HUES48 (cell line): ENCODE measurements at regions not wholly inside any gene's neighbourhood (a gene's known extent, or its start where the extent isn't known, plus 50 kb on each side); places are given as distances from the start of the nearest gene placed in this dataset.
"Not testable (repeated sequence)": the region's sequence is repeated elsewhere in the genome, so short reads cannot be mapped to it uniquely, and the experiment has no call there.

Source experiments
- H3K27ac ChIP-seq: one replicate; pipeline ENCODE4 v1.7.0; 2013; ENCODE audit warnings: low read depth, low read length, inconsistent platforms
- H3K27me3 ChIP-seq: 2 replicates; pipeline ENCODE4 v1.6.1; 2013; ENCODE audit warnings: mild to moderate bottlenecking, low read length; ENCODE audit not compliant: control insufficient read depth, insufficient read depth
- H3K36me3 ChIP-seq: 2 replicates; pipeline ENCODE4 v1.6.1; 2013; ENCODE audit warnings: low read length; ENCODE audit not compliant: control insufficient read depth, insufficient read depth
- H3K4me1 ChIP-seq: 2 replicates; pipeline ENCODE4 v1.6.1; 2013; ENCODE audit warnings: mild to moderate bottlenecking, low read length; ENCODE audit not compliant: control insufficient read depth, insufficient read depth
- H3K4me3 ChIP-seq: 2 replicates; pipeline ENCODE4 v1.5.1; 2013; ENCODE audit warnings: mild to moderate bottlenecking, low read depth, low read length
- H3K9ac ChIP-seq: 2 replicates; pipeline ENCODE4 v1.6.1; 2013; ENCODE audit warnings: mild to moderate bottlenecking, low read depth, low read length, moderate library complexity
- H3K9me3 ChIP-seq: 2 replicates; pipeline ENCODE4 v1.6.1; 2013; ENCODE audit warnings: low read length; ENCODE audit not compliant: control insufficient read depth, insufficient read depth

DNA sequence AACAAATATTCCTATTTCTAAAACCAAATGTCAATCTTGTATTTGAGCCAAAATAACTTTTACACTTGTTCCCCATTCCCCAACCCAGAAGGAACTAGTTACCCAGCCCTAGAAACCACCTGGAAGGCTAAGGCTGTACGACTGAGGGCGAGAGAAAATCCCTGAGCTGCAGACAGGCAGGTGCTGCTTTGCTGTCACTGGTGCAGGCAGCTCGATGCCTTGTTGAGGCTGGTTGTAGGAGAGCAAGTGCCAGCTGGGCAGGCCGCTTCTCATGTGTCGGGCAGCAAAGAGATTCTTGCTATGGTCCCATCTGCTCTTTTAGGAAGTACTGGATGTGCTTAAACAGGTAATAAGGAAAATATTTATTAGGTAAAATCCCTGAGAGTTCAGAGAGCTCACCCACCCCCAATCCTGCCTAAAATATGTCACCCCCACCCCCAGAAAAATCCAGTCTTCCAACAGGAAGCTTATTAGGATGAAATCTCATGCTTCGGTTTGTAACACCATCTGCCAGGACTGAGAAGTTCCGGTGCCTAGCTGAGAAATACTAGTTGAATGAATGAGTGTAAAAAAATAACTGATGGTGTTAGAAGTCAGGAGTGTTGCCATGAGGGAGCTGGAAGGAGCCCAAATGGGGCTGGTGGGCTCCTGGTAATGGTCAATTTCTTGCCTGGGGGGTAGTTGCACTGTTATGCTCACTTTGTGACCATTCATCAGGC, 91.1 kb upstream of the DMRT1 start:
- H3K4me1 ChIP-seq, result no peaks in the 10 kb centered on the region
- H3K27ac ChIP-seq, result no peak overlapping the region
- H3K27me3 ChIP-seq, result no peaks in the 10 kb centered on the region
- no peaks in the 10 kb centered on the region for H3K9me3 ChIP-seq
- H3K4me3 ChIP-seq, result no peak overlapping the region
- no peak overlapping the region for H3K9ac ChIP-seq
- peaks cover 5% of the 10 kb centered on the region; the same call in 1 of the 2 replicates for H3K36me3 ChIP-seq

DNA sequence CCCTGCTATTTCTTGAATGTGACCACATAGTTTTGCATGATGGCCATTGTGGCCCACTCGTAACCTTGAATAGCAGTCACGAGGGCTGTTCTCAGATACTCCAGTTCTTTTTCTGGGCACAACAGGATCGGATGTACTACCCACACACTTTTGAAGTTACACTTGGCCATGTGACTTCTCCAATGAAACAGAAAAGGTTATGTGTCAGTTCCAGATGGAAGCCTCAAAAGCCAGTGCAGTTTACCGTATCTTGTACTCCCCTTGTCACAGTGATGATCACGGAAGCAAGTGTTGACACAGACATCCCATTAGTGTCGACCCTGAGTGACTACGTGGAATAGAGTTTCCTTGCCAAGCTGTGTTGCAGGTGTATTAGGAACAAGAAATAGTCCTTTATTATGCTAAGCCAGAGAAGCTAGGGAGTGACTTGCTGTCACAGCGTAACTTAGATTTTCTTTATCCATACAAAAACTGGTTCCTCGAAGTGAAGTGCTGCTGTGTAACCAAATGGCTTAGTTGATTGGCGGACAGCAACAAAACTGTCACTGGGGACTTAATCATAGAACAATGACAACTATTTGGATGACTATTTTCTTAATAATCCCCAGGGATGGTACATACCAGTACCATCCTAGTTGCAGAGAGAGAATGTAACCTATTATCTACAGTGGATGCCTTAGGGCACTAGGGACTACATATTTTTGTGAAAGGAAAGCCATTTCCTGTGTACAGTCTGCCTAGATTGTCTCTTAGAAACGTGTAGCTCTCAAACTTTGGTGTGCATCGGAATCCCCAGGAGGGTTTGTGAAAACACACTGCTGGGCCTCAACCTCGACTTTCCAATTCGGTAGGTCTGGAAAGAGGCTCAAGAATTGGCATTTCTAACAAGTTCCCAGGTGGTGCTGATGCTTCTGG, 90.1 kb upstream of the DMRT1 start:
- Histone ChIP-seq H3K9me3 (no peaks in the 10 kb centered on the region), H3K36me3 (no peaks in the 10 kb centered on the region), H3K27me3 (no peaks in the 10 kb centered on the region), H3K4me3 (no peak overlapping the region), H3K27ac (no peak overlapping the region), H3K9ac (no peak overlapping the region), H3K4me1 (no peaks in the 10 kb centered on the region)

DNA sequence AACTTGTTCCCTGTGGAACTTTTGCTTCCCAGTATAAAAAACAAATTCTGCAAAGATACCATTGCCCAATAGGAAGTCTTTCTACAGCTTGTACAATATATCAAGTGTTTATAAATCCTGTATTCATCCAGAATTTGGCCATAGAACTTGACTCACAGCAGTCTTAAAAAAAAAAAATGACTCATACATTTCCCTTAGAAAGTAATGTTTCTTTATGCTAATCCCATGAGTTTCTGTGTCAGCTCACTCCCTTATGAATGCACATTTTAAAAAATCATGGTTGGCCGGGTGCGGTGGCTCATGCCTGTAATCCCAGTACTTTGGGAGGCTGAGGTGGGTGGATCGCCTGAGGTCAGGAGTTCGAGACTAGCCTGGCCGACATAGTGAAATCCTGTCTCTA, 89.3 kb upstream of the DMRT1 start:
- no peak overlapping the region for H3K27ac ChIP-seq
- no peaks in the 10 kb centered on the region for H3K36me3 ChIP-seq
- no peaks in the 10 kb centered on the region for H3K27me3 ChIP-seq
- no peak overlapping the region for H3K9ac ChIP-seq
- no peaks in the 10 kb centered on the region for H3K4me1 ChIP-seq
- no peak overlapping the region for H3K4me3 ChIP-seq
- H3K9me3 ChIP-seq, result no peaks in the 10 kb centered on the region

DNA sequence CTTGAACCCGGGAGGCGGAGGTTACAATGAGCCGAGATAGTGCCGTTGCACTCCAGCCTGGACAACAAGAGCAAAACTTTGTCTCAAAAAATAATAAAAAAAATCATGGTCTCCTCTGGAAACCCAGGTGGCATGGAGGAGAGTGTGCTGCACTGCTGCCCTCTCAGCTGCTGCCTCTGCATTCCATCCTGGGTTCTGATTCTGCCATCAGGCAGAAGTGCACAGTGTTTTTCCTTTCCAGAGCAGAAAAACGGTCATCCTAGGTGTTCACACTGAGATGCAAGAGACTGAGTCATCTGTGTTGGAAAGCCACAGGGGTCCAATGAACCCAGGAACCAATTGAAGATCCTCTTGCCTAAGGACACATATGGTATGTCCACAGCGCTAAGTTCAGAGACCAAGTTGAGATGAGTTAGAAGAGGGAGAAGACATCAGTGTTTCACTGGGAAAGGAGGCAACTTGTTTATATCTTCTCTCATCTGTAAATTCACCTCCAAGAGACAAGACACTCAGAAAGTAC, 88.8 kb upstream of the DMRT1 start:
- no peak overlapping the region for H3K27ac ChIP-seq
- H3K36me3 ChIP-seq, result no peaks in the 10 kb centered on the region
- no peaks in the 10 kb centered on the region for H3K9me3 ChIP-seq
- no peaks in the 10 kb centered on the region for H3K4me1 ChIP-seq
- H3K4me3 ChIP-seq, result no peak overlapping the region
- H3K9ac ChIP-seq, result no peak overlapping the region
- H3K27me3 ChIP-seq, result no peaks in the 10 kb centered on the region

DNA sequence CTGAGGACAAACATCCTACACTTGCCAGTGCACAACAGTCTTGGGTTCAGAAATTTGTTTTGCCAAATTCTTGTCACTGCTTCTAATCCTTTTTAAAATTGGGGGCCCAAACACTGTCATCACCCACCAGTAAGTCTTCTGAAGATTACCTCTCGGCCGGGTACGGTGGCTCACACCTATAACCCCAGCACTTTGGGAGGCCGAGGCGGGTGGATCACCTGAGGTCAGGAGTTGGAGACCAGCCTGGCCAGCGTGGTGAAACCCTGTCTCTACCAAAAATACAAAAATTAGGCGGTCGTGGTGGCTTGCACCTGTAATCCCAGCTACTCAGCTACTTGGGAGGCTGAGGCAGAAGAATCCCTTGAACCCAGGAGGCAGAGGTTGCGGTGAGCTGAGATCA, 87.8 kb upstream of the DMRT1 start:
- not testable (repeated sequence) for H3K27me3 ChIP-seq, H3K36me3 ChIP-seq, H3K9ac ChIP-seq, H3K27ac ChIP-seq, H3K4me1 ChIP-seq, H3K4me3 ChIP-seq, H3K9me3 ChIP-seq

DNA sequence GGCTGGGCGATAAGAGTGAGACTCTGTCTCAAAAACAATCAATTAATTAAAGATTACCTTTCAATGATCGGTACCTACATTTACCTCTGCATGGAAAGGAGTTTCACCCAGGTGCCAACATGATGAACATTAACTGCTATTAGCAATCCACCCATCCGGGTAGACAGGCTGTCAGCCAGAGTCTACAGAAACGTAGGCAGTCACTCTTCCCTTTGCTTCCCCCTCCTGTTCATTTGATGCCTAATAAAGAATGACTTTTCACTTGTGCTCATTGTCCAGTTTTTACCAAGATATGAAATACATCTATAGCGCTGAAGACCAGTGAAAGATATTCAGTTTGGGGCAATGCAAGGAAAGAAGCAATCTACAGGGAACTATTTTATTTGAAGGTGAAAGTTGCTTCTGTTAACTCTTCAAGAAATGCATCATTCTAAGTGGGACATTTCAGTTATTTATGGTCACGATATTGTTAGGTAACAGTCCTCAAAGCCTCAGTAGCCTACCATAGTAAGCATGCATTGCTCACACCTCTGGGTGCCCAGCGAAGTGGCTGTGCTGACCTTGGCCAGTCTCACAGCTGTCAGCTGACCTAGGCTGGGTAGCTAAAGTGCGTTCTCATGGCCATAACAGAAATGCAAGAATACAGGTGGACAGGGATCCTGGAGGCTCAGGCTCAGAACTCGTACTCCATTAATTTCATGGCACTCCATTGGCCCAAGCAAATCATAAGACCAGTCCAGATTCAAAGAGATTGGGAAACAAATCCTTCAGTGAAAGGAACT, 87.2 kb upstream of the DMRT1 start:
- no peaks in the 10 kb centered on the region for H3K4me1 ChIP-seq
- H3K36me3 ChIP-seq, result no peaks in the 10 kb centered on the region
- no peak overlapping the region for H3K9ac ChIP-seq
- H3K27me3 ChIP-seq, result no peaks in the 10 kb centered on the region
- no peak overlapping the region for H3K27ac ChIP-seq
- no peaks in the 10 kb centered on the region for H3K9me3 ChIP-seq
- no peak overlapping the region for H3K4me3 ChIP-seq

DNA sequence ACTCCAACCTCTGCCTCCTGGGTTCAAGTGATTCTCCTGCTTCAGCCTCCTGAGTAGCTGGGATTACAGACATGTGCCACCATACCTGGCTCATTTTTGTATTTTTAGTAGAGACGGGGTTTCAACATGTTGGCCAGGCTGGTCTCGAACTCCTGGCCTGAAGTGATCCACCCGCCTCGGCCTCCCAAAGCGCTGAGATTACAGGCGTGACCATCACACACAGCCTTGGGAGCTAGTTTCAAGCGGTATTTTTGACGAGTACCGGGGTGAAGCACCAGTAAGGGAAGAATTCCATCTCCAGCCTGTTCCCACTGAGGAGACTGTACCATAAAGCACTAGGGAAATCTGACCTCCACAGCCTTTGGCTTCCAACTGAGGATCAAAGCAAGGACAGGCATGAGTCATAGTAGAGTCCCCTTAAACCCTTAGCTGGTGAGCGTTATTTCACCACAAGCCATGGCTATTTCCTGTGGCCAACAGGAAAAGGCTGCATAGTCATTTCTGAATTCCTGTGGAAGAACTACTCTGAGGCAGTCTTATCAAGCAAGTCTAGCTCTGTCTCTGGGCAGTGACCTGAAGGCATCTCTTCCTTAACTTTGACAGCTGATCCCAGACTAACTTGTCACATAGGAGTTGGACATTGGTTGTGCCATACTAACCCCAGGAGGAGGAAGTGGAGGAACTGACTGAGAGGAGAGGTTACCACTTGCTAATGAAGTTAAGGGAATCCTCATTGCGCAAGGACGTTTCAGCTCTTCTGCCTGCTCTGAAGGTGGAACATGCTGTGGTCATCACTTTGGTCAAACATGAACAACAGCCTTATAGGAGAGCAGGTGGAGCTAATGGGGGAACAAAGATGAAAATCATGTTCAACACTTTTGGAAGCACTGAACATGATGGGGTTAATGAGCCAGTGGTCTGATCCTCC, 85.8 kb upstream of the DMRT1 start:
- Histone ChIP-seq H3K9ac (no peak overlapping the region), H3K27ac (no peak overlapping the region), H3K27me3 (no peaks in the 10 kb centered on the region), H3K4me1 (no peaks in the 10 kb centered on the region), H3K36me3 (no peaks in the 10 kb centered on the region), H3K9me3 (no peaks in the 10 kb centered on the region), H3K4me3 (no peak overlapping the region)

DNA sequence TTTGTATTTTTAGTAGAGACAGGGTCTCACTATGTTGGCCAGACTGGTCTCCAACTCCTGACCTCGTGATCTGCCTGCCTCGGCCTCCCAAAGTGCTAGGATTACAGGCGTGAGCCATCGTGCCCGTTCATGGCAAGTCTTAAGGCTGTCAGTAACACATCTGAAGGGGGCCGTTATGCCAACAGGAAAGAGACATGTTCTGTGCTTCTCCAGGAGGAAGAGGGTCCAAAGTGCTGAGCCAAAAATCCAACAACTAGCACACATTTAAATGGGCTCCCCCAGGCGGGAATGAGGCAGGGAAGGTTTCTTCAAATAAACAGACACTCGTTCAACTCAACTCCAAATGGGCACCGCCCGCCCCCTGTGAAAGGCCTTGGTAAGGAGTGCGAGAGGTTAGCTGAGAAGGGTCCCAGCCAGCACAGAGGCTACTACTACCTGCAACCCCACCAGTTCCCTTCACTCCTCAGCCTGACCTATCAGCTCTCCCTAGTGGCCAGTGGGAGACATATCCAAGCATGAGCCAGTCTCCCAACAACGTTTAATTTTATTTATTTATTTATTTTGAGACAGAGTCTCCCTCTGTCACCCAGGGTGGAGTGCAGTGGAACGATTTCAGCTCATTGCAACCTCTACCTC, 84.1 kb upstream of the DMRT1 start:
- Histone ChIP-seq H3K9ac (no peak overlapping the region), H3K27me3 (no peaks in the 10 kb centered on the region), H3K9me3 (no peaks in the 10 kb centered on the region), H3K36me3 (no peaks in the 10 kb centered on the region), H3K4me3 (no peak overlapping the region), H3K27ac (no peak overlapping the region), H3K4me1 (no peaks in the 10 kb centered on the region)

DNA sequence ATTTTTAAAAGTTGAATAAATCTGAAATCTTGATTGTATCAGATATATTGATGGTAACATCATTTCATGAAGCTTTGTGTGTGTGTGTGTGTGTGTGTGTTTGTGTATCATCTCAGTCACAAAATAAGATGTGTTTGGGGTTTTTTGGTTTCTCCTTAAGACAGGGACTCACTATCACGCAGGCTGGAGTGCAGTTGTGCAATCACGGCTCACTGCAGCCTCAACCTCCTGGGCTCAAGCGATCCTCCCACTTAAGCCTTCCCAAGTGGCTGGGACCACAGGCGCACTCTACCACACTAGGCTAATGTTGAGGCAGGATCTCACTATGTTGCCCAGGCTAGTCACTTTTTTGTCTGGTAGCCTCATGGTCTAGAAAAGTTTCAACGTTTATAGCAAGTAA, 83.4 kb upstream of the DMRT1 start:
- Histone ChIP-seq H3K9ac (no peak overlapping the region), H3K4me3 (no peak overlapping the region), H3K9me3 (no peaks in the 10 kb centered on the region), H3K4me1 (no peaks in the 10 kb centered on the region), H3K27ac (no peak overlapping the region), H3K36me3 (no peaks in the 10 kb centered on the region), H3K27me3 (no peaks in the 10 kb centered on the region)

DNA sequence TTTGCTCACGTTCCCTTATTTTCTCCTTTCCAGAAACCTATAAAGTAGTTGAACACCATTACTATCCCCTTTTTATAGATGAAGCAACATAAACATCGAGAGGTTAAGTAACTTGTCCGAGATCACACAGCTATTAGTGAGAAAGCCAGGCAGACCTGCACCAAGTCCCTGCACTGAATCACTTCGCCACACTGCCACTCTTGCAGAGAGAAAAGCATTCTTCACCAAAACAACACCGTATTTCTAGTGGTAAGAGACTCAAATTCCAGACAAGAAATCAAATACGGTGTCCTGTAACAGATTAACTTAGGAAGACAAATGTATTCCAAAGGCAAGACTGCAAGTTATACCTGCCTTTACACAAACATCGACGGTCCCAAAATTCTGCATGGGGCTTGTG, 82.0 kb upstream of the DMRT1 start:
- Histone ChIP-seq H3K36me3 (no peaks in the 10 kb centered on the region), H3K27ac (no peak overlapping the region), H3K9ac (no peak overlapping the region), H3K4me1 (no peaks in the 10 kb centered on the region), H3K4me3 (no peak overlapping the region), H3K9me3 (no peaks in the 10 kb centered on the region), H3K27me3 (no peaks in the 10 kb centered on the region)
